Muscle of back (tissue), 3 donors: ENCODE measurements at regions not wholly inside any gene's neighbourhood (a gene's known extent, or its start where the extent isn't known, plus 50 kb on each side); places are given as distances from the start of the nearest gene placed in this dataset.
A peak's percentile ranks its signal among the peaks of the same experiment; 100 is the strongest.
"Not testable (repeated sequence)": the region's sequence is repeated elsewhere in the genome, so short reads cannot be mapped to it uniquely, and the experiment has no call there.

Source experiments
- DNase-seq, 3 donors: peaks; one replicate each; pipeline versions ENCODE4 v3.0.0 to v3.0.0-alpha.2; 2013

DNA sequence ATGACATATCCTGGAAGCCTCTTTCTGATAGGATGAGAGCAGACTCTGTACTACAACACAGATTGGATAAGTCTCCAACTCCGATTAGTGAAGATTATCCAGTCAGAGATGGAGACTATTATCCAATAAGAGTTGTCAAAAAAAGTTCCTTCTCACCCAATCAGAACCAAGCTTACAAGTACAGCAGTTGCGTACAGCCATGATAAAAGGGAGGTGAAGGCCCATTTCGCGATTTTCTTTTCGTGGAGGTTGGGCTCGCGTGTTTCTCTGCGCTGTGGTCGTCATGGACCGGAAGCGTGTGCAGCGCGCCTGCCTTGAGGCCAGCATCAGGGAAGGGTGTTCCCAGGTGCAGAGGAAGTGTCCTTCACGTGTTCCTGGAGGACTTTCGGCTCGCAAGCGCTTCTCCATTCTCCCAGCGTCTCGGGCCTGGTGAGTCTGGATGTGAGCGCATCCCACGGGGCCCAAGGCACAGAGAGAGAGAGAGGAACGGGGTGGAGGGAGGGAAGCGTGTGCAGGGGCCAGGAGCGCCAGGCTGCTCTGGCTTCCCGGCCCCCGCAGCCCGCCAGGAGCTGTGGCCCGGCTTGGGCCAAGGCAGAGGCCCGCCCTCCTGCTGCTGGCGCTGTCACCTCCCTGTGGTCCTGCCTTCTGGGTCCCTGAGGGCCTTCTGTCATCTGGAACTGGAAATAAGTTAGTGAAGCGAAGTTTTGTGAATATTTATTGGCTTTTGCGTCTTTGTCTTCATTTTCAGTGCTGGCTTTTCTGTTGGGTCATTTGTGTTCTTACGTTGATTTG lies 53.9 kb downstream of the CDRT15L2 start:
- not testable (repeated sequence) for DNase-seq

GRCh38 chr17:20640147-20640546 lies 60.6 kb downstream of the CDRT15L2 start:
- not testable (repeated sequence) for DNase-seq

- DNase-seq: peak; percentile 1 to 43 (median 30)
Measured at GRCh38 chr17:20646661-20647272, 67.2 kb downstream of the CDRT15L2 start.

- DNase-seq: not testable (repeated sequence)
Measured at GRCh38 chr17:20649097-20649767, 69.7 kb downstream of the CDRT15L2 start.

- not testable (repeated sequence) for DNase-seq
Measured at GRCh38 chr17:20651022-20651421, 71.5 kb downstream of the CDRT15L2 start.

- not testable (repeated sequence) for DNase-seq
Measured at GRCh38 chr17:20651736-20652135, 72.2 kb downstream of the CDRT15L2 start.

DNA sequence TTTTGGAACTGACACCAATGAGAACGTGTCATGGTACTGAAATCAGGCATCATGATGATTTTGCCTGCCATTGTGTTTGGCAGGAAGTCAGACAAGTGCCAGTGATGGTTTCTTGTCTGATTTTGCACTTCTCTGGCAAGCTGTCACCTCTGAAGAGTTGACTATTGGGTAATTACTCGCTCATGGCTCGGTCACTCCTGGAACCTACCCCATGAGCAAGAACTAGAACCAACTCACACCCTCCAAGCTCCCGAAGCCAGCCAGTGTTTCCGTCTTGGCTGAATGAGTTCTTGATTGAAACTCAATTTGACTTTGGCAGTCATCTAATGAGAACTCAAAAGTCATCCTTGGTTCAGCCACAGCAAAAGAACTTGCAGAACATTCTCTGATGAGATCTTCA lies 73.9 kb downstream of the CDRT15L2 start:
- not testable (repeated sequence) for DNase-seq

GRCh38 chr17:20654114-20654513 lies 74.6 kb downstream of the CDRT15L2 start:
- DNase-seq: not testable (repeated sequence)

GRCh38 chr17:20654575-20654974 lies 75.1 kb downstream of the CDRT15L2 start:
- DNase-seq: not testable (repeated sequence)

GRCh38 chr17:20665103-20665955 lies 85.8 kb downstream of the CDRT15L2 start:
- DNase-seq: peak in 1 of 3 donors; percentile 26

DNA sequence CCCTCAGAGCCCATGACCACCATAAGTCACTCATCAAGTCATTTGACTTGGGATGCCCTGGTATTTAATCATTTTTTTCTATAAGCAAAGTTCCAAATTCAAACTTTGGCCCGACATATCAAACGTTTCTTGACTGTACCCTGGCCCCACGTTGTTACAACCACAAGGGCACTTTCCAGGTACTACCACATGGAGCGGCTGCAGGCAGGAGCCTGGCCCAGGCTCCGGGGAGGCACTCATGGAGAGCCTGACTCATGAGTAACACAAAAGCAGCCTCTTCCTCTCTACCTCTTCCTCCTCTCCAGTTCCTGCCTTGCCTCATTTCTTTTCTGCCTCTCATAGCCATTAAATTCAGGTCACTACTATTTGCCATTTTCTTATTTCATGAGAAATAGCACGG lies 87.2 kb downstream of the CDRT15L2 start:
- not testable (repeated sequence) for DNase-seq

DNA sequence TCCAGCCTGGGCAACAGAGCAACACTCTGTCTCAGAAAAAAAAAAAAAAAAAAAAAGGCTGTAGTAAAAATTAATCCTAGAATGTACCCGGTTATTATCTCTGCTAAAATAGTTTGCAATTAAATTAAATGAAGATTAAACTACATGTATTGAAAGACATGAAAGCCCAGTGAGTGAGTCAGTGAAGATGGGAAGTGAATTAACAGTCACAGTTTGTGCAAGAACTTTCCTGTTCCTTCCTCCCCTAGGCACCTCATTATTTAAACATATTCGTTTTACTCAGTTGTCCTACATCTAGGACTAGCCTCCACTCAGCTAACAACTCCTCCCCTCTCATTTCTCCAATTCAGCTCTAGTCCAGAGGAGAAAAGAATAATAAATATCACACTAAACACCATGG lies 88.2 kb downstream of the CDRT15L2 start:
- not testable (repeated sequence) for DNase-seq

DNA sequence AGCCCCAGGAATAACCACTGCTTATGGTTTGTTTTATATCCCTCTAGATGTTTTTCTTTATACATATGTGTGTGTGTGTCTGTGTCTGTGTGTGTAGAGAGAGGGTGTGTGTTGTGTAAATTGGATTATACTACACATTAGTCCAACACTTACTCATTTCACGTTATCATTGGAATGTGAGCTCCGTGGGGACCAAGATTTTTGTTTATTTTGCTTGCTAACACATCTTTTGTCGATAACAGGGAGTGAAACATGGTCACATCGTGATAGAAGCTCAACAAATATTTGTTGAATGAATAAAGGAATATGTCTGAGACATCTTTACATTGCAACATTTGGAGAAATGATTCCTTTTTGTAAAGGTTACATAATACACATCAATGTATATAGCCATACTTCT lies 88.8 kb downstream of the CDRT15L2 start:
- DNase-seq: not testable (repeated sequence)

- not testable (repeated sequence) for DNase-seq
Measured at GRCh38 chr17:20668868-20669267, 89.3 kb downstream of the CDRT15L2 start.

DNA sequence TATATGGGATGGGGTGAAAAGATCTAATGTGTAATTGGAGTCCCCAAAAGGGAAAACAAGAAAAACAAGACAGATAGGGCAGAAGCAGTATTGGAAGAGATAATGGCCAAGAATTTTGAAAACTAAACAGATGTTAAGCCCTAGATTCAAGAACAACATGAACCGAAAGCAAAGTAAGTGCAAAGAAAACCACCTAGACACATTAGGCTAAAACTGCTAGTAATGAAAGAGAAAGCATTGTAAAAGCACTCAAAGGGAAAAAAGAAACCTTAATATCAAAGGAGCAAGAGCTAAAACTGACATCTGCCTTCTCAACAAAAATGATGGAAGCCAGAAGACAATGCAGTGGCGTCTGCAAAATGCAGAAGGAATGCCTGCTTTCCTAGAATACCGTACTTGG lies 91.0 kb downstream of the CDRT15L2 start:
- not testable (repeated sequence) for DNase-seq

DNA sequence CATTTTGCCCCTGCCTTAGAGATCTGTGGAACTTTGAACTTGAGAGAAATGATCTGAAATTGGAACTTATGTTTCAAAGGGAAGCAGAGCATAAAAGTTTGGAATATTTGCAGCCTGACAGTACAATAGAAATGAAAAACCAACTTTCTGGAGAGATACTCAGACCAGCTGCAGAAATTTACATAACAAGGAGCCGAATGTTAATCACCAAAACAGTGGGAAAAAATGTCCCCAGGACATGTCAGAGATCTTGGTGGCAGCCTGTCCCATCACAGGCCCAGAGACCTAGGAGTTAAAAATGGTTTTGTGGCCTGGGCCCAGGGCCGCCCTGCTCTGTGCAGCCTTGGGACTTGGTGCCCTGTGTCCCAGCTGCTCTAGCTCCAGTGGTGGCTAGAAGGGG lies 94.8 kb downstream of the CDRT15L2 start:
- DNase-seq: not testable (repeated sequence)

DNA sequence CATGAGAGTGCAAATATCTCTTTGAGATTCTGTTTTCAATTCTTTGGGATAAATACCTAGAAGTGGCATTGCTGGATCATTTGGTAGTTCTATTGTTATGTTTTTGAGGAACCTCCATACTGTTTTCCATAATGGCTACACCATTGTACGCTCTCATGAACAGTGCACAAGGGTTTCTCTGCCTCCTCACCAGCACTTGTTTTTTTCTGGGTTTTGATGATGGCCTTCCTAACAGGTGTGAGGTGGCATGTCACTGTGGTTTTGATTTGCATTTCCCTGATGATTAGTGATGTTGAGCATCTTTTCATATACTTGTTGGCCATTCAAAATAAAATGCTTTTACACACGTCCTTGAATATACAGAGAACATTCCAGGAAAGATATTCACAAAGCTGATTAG lies 96.2 kb downstream of the CDRT15L2 start:
- DNase-seq: not testable (repeated sequence)

DNA sequence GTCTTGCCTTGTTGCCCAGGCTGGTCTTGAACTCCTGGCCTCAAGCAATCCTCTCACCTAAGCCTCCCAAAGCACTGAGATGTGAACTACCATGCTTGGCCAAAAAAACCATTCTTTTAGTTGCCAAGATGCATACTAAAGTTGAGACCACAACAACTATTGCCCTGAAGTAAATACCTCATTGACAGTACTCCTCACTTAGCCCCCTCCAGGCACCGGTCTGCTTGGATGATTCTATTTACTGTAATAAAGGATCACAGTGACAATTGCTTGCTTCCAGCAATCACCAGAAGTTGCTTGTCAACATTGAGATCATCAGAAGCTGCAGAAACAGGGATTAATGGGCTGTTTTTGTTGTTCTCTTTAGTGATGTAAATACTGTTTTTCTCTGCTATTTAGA lies 97.1 kb downstream of the CDRT15L2 start:
- not testable (repeated sequence) for DNase-seq

DNA sequence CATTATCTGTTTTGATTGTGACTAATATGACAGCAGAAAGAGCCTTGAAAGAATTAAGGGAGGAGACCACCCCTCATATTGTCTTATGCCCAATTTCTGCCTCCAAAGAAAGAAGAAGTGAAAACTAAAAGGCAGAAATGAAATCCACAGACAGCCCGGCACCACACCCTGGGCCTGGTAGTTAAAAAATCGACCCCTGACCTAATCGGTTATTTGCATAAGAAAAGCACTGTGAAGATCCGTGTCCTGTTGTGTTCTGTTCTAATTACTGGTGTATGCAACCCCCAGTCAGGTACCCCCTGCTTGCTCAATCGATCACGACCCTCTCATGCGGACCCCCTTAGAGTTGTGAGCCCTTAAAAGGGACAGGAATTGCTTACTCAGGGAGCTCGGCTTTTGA lies 97.9 kb downstream of the CDRT15L2 start:
- DNase-seq: not testable (repeated sequence)

GRCh38 chr17:20678424-20678823 lies 98.9 kb downstream of the CDRT15L2 start:
- DNase-seq: not testable (repeated sequence)
